A549 (cell line): ENCODE measurements at regions not wholly inside any gene's neighbourhood (a gene's known extent, or its start where the extent isn't known, plus 50 kb on each side); places are given as distances from the start of the nearest gene placed in this dataset.

Experiments used
- BHLHE40 ChIP-seq: IDR thresholded peaks from 2 replicates; pipeline ENCODE4 v1.6.1; 2012; ENCODE audit warnings: low read depth, low read length, inconsistent platforms
- CEBPB ChIP-seq, 2 experiments: fragments of >200 bp in 1 of 2; sonication (Bioruptor Twin) in 1 of 2; formaldehyde crosslinking in 1 of 2; IDR thresholded peaks; 2 replicates each; pipeline ENCODE4 v1.6.1; 2012 to 2016
- CTCF ChIP-seq: fragments of >200 bp; sonication (Bioruptor Twin); formaldehyde crosslinking; IDR thresholded peaks from 3 replicates; pipeline ENCODE4 v1.5.1; 2016
- EP300 ChIP-seq, 2 experiments: fragments of >200 bp; sonication (Bioruptor Twin); formaldehyde crosslinking; IDR thresholded peaks; 2 replicates in 1 of 2; 3 replicates in 1 of 2; pipeline ENCODE4 v1.6.1; 2016 to 2017
- HOXA7 ChIP-seq: fragments of 250-450 bp; sonication (Bioruptor Pico); IDR thresholded peaks from 2 replicates; pipeline ENCODE4 v1.5.0; 2020; ENCODE audit warnings: mild to moderate bottlenecking, moderate library complexity
- MAZ ChIP-seq: fragments of 150-350 bp; IDR thresholded peaks from 2 replicates; pipeline ENCODE4 v1.6.1; 2014; ENCODE audit warnings: antibody characterized with exemption, low read depth, low read length, borderline replicate concordance
- MYC ChIP-seq: IDR thresholded peaks from 2 replicates; pipeline ENCODE4 v1.6.1; 2012; ENCODE audit warnings: mild to moderate bottlenecking, inconsistent platforms, low read length, improper control_type of control experiment, borderline replicate concordance
- POLR2A ChIP-seq: IDR thresholded peaks from 2 replicates; pipeline ENCODE4 v1.6.1; 2012; ENCODE audit warnings: mild to moderate bottlenecking, low read length
- RAD21 ChIP-seq, 2 experiments: fragments of >200 bp in 1 of 2; sonication (Bioruptor Twin) in 1 of 2; formaldehyde crosslinking in 1 of 2; IDR thresholded peaks in 1 of 2; conservative IDR thresholded peaks in 1 of 2; 2 replicates in 1 of 2; 3 replicates in 1 of 2; pipeline ENCODE4 v1.6.1; 2012 to 2018; ENCODE audit warnings: inconsistent platforms in 1 of 2
- REST ChIP-seq: fragments of 200-600 bp; sonication (generic); IDR thresholded peaks from 2 replicates; pipeline ENCODE4 v1.6.1; 2016; ENCODE audit warnings: antibody characterized with exemption, mild to moderate bottlenecking, moderate library complexity
- USF2 ChIP-seq: fragments of 450-650 bp; IDR thresholded peaks from 2 replicates; pipeline ENCODE4 v1.6.1; 2014; ENCODE audit warnings: antibody characterized with exemption

- no peak for TF ChIP-seq BHLHE40
- no peak for TF ChIP-seq CEBPB (IDR thresholded peaks at IDR 0.05)
- TF ChIP-seq CTCF = no peak
- TF ChIP-seq RAD21 (conservative IDR thresholded peaks at IDR 0.05 in 1 of 2, IDR thresholded peaks at IDR 0.05 in 1 of 2) = no peak
- no peak for TF ChIP-seq USF2
- TF ChIP-seq POLR2A = no peak
- TF ChIP-seq REST = no peak
- TF ChIP-seq MYC = no peak
- no peak for TF ChIP-seq HOXA7 (CRISPR knock-in tag)
- TF ChIP-seq EP300 (IDR thresholded peaks at IDR 0.05) = no peak
- no peak for TF ChIP-seq MAZ
Measured at GRCh38 chr10:78539247-78539766, 505.6 kb downstream of the RPS24 start.
